GM15510 (cell line): ENCODE measurements at regions not wholly inside any gene's neighbourhood (a gene's known extent, or its start where the extent isn't known, plus 50 kb on each side); places are given as distances from the start of the nearest gene placed in this dataset.

Experiments
- POLR2A ChIP-seq: IDR thresholded peaks from 3 replicates; pipeline ENCODE4 v1.6.1; 2011; ENCODE audit warnings: borderline replicate concordance; ENCODE audit not compliant: insufficient read length; ENCODE audit errors: extremely low read depth

DNA sequence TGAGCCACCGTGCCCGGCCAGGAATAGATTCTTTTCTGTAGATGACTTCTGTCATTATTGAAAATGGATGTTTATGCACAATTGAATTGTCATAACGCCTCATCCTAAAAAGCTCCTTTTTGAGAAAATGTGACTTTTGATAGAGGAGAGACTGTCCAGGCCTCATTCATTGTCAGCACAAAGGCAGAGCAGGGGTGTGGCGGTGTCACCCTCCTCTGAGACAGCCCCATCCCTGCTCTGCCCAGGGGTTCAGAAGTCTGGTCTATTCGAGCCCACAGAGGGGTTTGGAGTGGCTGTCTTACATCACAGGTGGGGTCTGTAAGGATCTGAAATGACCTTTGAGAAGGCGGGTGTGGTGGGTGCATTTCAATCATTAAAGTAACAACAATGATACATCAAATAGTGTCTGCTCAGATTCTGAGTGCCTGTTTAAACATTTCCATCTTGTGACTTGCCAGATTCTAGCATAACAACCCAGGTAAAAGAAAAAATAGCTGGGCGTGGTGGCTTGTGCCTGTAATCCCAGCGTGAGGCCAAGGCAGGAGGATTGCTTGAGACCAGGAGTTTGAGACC lies 161.0 kb downstream of the SEC14L1 start:
- TF ChIP-seq POLR2A, result no peak

DNA sequence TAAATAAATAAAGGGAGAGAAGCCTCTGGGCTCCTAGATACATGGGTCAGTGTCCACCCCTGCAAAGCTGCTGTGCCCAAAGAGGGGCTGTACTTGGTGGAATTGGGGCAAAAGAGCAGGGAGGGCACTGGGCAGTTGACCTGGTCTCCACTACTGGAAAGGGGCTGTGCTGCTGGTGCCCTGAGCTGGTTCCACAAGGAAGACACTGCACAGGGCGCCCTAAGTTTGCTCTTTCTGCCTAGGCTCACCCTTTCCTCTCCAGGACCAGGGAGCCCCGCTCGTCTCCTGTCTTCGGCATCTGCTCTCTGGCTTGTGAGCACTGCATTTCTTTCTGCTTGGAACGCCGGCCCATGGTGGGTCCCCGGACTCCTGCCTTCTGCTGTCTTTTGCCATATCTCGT lies 161.9 kb downstream of the SEC14L1 start:
- TF ChIP-seq POLR2A, result no peak

DNA sequence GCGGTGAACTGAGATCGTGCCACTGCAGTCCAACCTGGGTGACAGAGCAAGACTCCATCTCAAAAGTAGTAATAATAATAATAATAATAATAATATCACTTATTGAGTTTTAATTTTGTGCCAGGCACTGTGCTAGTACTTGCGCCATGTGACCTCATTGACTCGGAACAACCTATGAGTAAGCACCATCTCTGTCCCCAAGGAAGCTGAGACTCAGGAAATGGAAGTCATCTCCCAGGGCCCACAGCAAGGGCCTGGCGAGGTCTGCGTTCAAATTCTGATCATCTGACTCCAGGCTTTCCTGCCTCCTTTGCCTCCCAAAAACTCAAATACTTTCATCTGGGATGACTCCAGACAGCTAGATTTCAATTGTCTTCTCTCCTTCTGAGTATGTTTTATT lies 162.9 kb downstream of the SEC14L1 start:
- no peak for TF ChIP-seq POLR2A

DNA sequence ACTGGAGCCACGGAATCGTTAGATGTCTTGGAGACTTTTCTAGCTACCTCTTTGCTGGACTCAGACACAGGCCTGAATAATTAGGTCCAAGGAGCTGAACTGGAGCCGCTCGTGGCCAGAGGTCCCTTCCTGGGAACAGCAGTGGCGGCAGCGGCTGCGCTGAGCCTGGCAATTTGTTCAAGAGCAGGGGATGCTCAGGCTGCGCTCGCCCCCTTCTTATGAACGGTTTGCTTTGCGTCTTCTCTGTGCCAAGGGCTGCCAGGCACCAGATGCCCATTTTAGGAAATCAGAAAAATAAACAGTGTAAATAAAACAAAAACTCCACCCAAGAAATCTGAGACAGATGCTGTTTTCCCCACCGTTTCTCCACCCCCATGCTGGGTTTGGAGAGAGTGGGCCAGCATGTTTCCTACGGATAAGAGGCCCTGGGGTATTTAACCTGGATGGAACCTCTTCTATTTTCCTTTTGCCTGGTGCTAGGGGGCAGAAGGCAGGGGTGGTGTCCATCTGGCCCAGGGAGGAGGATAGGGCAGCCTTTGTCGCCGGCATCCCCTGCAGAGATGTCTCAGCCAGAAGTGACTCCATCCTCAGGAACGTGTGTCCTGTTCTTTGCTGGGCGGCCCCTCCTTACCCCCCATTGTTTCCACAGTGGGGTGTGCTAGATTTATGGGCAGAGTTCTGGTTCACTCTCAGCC lies 163.4 kb downstream of the SEC14L1 start:
- no peak for TF ChIP-seq POLR2A

DNA sequence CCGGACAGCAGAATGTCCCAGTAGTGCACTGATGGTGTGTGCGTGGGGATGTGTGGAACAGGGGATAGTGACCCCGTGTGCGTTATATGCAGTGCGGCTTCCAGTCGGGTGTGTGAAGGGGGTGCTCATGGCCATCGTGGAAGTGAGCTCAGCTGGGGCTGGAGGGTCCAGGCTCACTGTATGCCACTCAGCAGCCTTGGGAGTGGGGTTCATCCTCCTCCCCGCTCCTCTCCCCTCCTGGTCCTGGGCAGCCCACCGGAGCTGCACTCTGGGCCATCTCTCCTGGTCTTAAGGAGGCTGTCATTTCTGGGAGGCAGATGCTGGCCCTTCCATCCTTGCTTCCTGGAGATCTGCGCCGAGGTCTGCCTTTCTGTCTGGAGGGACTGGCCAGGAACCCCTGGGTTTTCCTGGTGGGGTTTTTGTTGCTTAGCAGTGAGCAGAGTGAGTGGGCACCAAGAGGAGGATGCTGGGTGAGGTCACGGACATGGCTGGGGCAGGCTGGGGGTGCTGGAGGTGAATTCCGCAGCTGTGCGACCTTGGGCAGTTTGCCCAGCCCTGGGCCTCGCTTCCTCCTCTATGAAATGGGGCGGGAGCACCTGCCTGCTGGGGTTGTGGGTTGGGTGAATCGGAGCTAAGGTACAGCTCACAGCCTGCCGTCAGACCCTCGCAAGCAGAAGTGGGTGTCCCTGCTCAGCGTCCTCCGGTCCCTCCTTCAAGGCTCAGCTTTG lies 164.1 kb downstream of the SEC14L1 start:
- TF ChIP-seq POLR2A, result no peak

DNA sequence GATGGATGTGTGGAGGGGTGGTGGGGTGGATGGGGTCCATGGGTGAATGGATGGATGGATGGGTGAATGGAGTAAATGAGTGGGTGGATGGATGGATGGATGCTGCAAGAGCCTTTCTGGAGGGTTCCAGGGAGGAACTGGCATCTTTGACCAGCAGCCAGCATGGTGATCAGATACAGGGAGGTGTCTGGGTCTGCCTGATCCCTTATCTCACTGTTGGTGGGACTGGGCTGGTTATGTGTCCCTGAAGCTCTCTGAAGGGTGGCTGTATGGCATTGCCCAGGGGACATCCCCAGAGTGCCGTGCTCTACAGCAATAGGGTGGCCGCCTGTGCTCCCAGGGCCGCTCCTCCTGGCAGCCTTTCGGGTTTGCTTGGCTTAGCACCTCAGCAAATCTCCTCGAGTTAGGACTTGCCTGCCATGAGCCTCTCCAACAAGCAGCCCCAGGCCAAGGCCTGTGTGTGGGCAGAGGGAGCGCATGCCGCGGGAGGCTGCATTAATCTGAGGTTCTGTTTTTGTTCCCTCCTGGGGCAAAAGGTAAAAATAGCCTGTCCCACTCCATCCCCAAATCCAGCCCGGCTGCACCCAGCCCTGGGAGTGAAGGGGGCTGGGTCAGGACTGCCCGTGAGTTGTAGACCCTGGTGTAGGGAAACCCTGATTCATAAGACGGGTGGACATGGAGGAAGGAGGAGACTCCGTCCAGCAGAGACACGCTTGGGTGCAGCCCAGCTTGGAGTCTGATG lies 165.4 kb downstream of the SEC14L1 start:
- no peak for TF ChIP-seq POLR2A

DNA sequence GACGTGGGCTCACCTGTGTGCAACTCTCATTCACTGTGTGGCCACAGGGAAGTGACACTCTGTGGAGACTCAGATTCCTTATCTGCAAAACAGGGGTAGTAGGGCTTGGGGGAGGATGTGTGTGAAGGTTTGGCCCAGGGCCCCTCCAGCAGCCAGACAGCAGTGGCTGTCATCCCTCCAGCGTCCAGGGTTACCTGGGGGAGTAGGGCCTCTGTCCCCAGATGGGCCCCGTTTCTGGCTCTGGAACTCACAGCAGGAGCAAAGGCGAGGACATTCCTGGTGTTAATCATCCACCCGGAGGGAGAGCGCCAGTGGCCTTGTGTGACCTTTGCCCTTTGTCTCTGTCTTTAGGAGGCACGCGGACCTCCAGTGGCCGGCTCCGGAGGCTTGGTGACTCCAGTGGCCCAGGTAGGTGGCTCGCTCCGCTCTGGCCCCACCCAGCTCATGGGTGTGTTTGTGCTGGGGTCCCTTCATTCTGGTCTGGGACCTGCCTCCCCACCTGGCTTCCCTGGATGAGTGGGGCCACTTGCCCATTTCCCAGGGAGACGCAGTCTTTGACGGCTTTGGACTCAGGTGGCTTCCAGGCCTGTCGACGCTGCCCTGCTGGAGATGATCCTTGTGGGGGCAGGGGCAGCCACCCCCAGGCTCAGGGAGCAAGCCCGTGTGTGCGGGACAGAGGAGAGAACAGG lies 166.2 kb downstream of the SEC14L1 start:
- no peak for TF ChIP-seq POLR2A

DNA sequence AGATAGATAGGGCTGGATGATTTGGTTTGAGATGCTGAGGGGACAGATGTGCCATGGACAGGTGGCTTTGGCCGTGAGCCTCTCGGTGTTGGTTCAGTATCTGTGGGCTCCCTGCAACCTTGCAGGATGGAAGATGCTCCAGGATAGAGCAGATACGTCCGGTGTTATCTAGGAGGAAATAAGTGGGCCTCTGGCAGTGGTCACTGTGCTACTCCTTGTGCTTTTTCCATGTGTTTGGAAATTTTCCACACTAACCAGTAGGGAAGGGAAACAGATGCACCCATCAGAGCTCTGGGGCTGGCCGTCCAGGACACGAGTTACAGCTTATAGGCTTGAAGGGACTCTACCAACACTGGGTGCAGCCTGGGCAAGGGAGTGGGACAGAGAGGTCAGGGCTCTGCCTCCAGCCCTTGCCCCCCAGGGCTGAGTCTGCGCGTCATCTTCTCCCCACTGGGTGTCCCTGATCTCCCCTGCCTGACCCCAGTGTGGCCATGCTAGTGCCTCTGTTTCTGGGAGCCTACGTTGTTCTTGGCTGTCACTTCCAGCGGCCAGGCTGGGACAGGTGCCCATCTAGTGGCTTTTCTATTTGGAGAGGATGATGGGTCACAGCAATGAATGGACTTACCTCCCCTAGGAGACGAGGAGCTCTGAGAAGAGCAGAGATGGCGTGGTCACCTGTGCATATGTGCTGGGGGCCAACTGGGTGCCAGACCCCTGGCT lies 166.9 kb downstream of the SEC14L1 start:
- TF ChIP-seq POLR2A, result no peak

DNA sequence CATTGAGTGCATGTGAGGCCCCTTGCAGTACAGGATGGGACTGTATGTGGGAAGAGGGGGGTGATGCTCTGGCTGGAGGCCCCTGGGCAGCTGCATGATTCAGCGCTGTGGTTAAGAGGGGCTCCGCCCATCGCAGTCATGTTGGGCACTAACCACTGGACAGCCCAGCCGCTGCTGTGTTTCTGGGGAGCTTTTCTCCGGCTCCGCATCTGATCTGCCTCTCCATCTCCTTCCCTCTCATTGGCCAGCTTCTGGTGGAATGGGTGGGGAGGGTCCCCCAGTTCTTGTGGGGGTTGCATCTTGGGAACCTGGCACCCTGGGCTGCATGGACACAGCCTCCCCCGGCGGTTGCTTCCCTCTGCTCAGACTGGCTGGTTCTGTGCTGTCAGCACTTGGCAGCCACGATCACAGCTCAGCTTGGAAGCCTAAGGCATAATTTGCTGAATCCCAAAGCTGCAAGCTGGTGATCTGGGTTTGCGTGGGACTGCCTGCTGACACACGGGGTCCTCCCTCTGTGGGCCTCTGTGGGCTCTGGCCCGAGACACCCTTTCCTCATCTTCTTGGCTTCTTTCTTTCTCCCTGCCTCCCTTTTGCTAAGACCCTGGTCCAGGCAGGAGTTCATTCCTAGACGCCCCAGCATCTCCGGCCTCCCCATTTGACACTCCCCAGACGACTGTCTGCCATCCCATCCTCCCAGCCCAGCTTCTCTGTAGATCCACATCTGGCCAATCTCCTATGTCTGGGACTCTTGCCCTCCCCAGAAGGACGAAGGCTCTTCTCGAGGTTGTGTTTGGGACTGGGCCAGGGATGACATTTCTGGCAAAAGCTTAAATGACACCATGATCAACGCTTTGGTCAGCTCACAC lies 168.3 kb downstream of the SEC14L1 start:
- TF ChIP-seq POLR2A, result no peak

DNA sequence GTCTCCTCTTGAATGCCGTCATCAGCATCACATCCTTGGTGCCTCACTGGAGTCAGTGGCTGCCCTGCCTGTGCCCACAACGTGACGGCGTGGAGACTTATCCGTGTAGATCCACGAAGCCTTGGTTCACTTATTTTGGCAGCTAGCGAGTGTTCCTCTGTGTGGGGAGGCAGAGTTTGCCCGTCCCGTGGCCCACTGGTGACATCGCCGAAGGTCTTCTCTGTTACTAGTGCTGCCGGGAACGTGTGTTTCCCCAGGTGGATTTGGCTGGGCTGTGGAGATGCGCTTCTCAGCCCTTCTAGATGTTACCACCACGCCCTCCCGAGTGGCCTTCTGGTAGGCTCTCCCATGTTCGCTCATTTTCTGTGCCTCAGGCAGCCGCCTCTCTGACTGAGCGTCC lies 169.6 kb downstream of the SEC14L1 start:
- TF ChIP-seq POLR2A, result no peak

DNA sequence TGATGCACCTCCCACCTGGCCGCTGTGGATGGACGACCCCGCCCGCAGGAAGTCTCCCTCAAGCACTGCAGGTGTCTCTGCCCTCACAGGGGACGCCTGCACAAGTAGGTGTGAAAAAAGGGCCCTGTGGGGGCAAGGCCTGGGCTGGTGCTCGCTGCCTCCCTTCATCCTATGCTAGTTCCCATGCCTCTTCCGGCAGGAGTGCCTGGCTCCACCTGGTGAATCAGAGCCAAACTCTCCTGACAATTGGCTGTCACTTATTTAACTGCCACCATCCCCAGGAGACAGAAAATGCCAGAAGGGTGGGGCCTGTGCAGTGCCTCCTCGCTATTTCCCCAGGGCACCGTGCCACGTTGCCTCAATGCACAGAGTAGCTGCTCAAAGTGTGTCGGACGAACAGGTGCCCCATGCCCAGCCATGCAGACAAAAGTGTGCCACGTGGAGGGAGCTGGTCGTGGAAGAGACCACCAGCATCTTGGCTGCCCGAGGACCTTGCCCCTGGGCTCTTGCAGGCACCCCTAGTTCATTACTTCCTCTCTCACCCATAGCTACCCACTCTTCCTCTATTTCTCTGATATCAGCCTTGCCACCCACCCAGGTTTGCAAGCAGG lies 170.7 kb downstream of the SEC14L1 start:
- no peak for TF ChIP-seq POLR2A

DNA sequence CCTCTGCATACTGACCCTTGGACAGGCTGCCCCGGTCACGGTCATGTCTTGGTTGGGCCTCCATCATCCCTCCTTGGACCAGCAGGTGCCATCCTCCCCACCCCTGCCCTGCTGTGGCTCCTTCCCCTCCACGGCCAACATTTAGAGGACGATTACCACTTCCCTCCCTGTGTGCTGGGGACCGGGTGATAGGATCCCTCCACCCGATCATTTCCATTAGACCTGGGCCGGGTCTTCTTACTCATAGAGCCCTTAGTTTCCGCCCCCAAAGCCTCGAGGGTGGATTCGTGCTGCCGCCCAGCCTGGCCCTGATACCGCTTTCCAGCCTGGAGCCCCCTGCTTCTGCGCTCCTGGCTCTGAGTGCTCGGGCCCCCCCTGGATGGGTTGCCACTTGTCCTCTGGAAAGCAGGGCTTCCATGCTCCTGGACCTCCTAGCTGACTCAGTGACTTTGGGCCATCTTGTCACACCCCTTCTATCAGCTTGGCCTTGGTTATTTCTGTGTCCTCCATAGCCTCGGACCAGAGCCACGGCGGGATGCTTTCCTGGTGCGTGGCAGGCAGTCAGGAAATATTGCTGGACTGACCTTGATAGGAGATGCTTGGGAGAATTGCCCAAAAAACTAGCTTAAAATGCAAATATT lies 171.4 kb downstream of the SEC14L1 start:
- TF ChIP-seq POLR2A, result no peak
